ENCODE measurements at regions not wholly inside any gene's neighbourhood (a gene's known extent, or its start where the extent isn't known, plus 50 kb on each side); places are given as distances from the start of the nearest gene placed in this dataset.

- no peak overlapping the region for H3K27ac ChIP-seq (ENCODE audit: low read depth, low read length, poor library complexity, severe bottlenecking)
- POLR2A ChIA-PET (ENCODE audit: low non-redundant PET), result no interaction called here
- H3K27me3 ChIP-seq (replicated peaks; ENCODE audit: insufficient read depth, low read depth, low read length, poor library complexity), result no peaks in the 10 kb centered on the region
- no peaks in the 10 kb centered on the region for H3K4me1 ChIP-seq (ENCODE audit: insufficient read depth, low read length, poor library complexity, severe bottlenecking)
- H3K4me3 ChIP-seq (ENCODE audit: low read depth, low read length, poor library complexity, severe bottlenecking), result no peak overlapping the region
- TF ChIP-seq EZH2 (IDR thresholded peaks at IDR 0.05; ENCODE audit: borderline replicate concordance, low read depth, low read length, poor library complexity, severe bottlenecking) (no peak), CTCF (conservative IDR thresholded peaks at IDR 0.05; ENCODE audit: low read depth, low read length) (no peak)
- DNase-seq (ENCODE audit: low spot score), result no peak
- no TSS peak for BruUV-seq (replicated peaks)
- CTCF ChIA-PET, result no interaction called here
- intact Hi-C loops (cut with micrococcal nuclease; ENCODE audit: unreplicated experiment), result no loop called here
- peaks cover 8% of the 10 kb centered on the region for H3K9me3 ChIP-seq (ENCODE audit: low read depth, low read length, poor library complexity, severe bottlenecking)
- no peaks in the 10 kb centered on the region for H3K36me3 ChIP-seq (ENCODE audit: insufficient read depth, low read length, poor library complexity, severe bottlenecking)
Observed at GRCh38 chr2:83650898-83651297, 808.2 kb downstream of the SUCLG1 start.

GRCh38 chr2:83650161-83650560, 808.9 kb downstream of the SUCLG1 start:
- no peaks in the 10 kb centered on the region for H3K27me3 ChIP-seq (replicated peaks; ENCODE audit: insufficient read depth, low read depth, low read length, poor library complexity)
- H3K4me3 ChIP-seq (ENCODE audit: low read depth, low read length, poor library complexity, severe bottlenecking), result no peak overlapping the region
- POLR2A ChIA-PET (ENCODE audit: low non-redundant PET), result no interaction called here
- intact Hi-C loops (cut with micrococcal nuclease; ENCODE audit: unreplicated experiment), result no loop called here
- no peaks in the 10 kb centered on the region for H3K36me3 ChIP-seq (ENCODE audit: insufficient read depth, low read length, poor library complexity, severe bottlenecking)
- DNase-seq (ENCODE audit: low spot score), result no peak
- CTCF ChIA-PET, result no interaction called here
- H3K4me1 ChIP-seq (ENCODE audit: insufficient read depth, low read length, poor library complexity, severe bottlenecking), result no peaks in the 10 kb centered on the region
- H3K27ac ChIP-seq (ENCODE audit: low read depth, low read length, poor library complexity, severe bottlenecking), result no peak overlapping the region
- BruUV-seq (replicated peaks), result no TSS peak
- no peak for TF ChIP-seq EZH2 (IDR thresholded peaks at IDR 0.05; ENCODE audit: borderline replicate concordance, low read depth, low read length, poor library complexity, severe bottlenecking)
- no peak for TF ChIP-seq CTCF (conservative IDR thresholded peaks at IDR 0.05; ENCODE audit: low read depth, low read length)
- peaks cover 8% of the 10 kb centered on the region for H3K9me3 ChIP-seq (ENCODE audit: low read depth, low read length, poor library complexity, severe bottlenecking)

GRCh38 chr2:83640506-83640905, 818.6 kb downstream of the SUCLG1 start:
- no peaks in the 10 kb centered on the region for H3K36me3 ChIP-seq (ENCODE audit: insufficient read depth, low read length, poor library complexity, severe bottlenecking)
- H3K4me3 ChIP-seq (ENCODE audit: low read depth, low read length, poor library complexity, severe bottlenecking), result no peak overlapping the region
- intact Hi-C loops (cut with micrococcal nuclease; ENCODE audit: unreplicated experiment), result no loop called here
- TF ChIP-seq CTCF (conservative IDR thresholded peaks at IDR 0.05; ENCODE audit: low read depth, low read length) (no peak), EZH2 (IDR thresholded peaks at IDR 0.05; ENCODE audit: borderline replicate concordance, low read depth, low read length, poor library complexity, severe bottlenecking) (no peak)
- no peaks in the 10 kb centered on the region for H3K27me3 ChIP-seq (replicated peaks; ENCODE audit: insufficient read depth, low read depth, low read length, poor library complexity)
- DNase-seq (ENCODE audit: low spot score), result no peak
- H3K4me1 ChIP-seq (ENCODE audit: insufficient read depth, low read length, poor library complexity, severe bottlenecking), result no peaks in the 10 kb centered on the region
- H3K27ac ChIP-seq (ENCODE audit: low read depth, low read length, poor library complexity, severe bottlenecking), result no peak overlapping the region
- BruUV-seq (replicated peaks), result no TSS peak
- H3K9me3 ChIP-seq (ENCODE audit: low read depth, low read length, poor library complexity, severe bottlenecking), result peaks cover 10% of the 10 kb centered on the region
- POLR2A ChIA-PET (ENCODE audit: low non-redundant PET), result no interaction called here
- CTCF ChIA-PET, result no interaction called here

All from A673 (cell line).